WERI-Rb-1 (cell line): ENCODE measurements at regions not wholly inside any gene's neighbourhood (a gene's known extent, or its start where the extent isn't known, plus 50 kb on each side); places are given as distances from the start of the nearest gene placed in this dataset.

Source experiments
- DNase-seq: peaks from one replicate; pipeline ENCODE4 v3.0.0-alpha.2; 2020
- H3K27ac ChIP-seq: fragments of 250-450 bp; sonication (Bioruptor Pico); 2 replicates; pipeline ENCODE4 v1.5.1; 2020; ENCODE audit warnings: mild to moderate bottlenecking, moderate library complexity
- H3K27me3 ChIP-seq: fragments of 250-450 bp; sonication (Bioruptor Pico); 2 replicates; pipeline ENCODE4 v1.5.1; 2021; ENCODE audit warnings: mild to moderate bottlenecking, low read depth, moderate library complexity; ENCODE audit not compliant: insufficient read depth, severe bottlenecking
- H3K36me3 ChIP-seq: fragments of 250-450 bp; sonication (Bioruptor Pico); 2 replicates; pipeline ENCODE4 v1.5.1; 2020; ENCODE audit warnings: mild to moderate bottlenecking, moderate library complexity
- H3K4me3 ChIP-seq: 2 replicates; pipeline ENCODE4 v1.5.1; 2011; ENCODE audit warnings: low read depth, mild to moderate bottlenecking, control low read depth, low read length
- H3K9me3 ChIP-seq: fragments of 250-450 bp; sonication (Bioruptor Pico); 2 replicates; pipeline ENCODE4 v1.5.1; 2021; ENCODE audit warnings: mild to moderate bottlenecking, moderate library complexity; ENCODE audit not compliant: severe bottlenecking
- CTCF ChIP-seq: IDR thresholded peaks from 2 replicates; pipeline ENCODE4 v1.5.1; 2011; ENCODE audit warnings: low read depth, mild to moderate bottlenecking, control low read depth, inconsistent platforms, low read length

DNA sequence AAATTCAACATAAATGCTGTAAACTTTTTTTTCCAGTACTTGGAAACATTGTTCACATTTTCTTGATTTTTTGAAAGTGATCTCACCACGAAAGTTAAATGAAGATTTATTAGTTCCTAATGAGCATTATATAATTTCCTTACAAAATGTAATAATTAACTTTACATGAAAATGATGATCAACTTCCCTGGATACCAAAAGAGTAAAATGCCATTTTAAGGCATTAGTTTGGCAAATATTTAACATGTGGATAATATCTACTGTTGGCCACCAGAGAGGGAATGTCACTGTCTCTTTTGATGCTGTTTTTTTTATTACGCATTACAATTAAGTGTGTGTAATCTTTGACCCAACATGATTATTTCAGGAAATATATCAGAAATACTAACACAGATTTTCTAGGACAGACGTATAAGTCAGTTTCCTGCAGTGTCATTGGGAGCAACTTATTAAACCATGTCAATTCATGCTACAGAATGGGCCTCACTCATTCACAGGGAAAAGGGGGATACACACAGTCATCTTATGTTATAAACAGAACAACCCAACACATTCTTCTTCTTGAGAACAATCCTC, 903.9 kb upstream of the ADGRL2 start:
- no peak for TF ChIP-seq CTCF
- no peak for DNase-seq
- Histone ChIP-seq H3K9me3 (no peaks in the 10 kb centered on the region), H3K36me3 (no peaks in the 10 kb centered on the region), H3K27me3 (no peaks in the 10 kb centered on the region), H3K4me3 (no peak overlapping the region), H3K27ac (no peak overlapping the region)

- H3K36me3 ChIP-seq: no peaks in the 10 kb centered on the region
- H3K27me3 ChIP-seq: no peaks in the 10 kb centered on the region
- DNase-seq: no peak
- H3K27ac ChIP-seq: no peak overlapping the region
- H3K4me3 ChIP-seq: no peak overlapping the region
- TF ChIP-seq CTCF: no peak
- H3K9me3 ChIP-seq: no peaks in the 10 kb centered on the region
Measured at GRCh38 chr1:80894921-80895320, 905.8 kb upstream of the ADGRL2 start.

- DNase-seq: no peak
- Histone ChIP-seq H3K9me3 (no peaks in the 10 kb centered on the region), H3K27ac (no peak overlapping the region), H3K36me3 (no peaks in the 10 kb centered on the region), H3K27me3 (no peaks in the 10 kb centered on the region), H3K4me3 (no peak overlapping the region)
- TF ChIP-seq CTCF: no peak
Measured at GRCh38 chr1:80893115-80893514, 907.6 kb upstream of the ADGRL2 start.

DNA sequence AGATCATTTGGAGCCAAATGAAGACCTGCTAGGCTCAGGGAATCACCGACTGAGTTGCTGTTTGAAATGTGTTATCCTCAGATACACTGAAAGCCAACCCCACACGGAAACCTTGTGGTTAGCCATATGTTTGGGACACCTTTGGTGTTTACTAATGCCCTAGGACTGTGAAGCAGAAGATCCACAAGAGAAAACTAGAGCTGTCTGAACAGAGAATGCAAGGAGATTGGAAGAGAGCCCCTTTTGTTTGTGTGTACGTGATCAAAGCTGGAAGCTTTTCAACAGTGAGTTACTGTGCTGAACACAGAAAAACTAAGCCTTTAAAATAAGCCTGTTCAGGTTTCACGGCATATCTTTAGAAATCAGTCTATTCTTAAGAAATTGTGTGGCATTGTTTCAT, 908.2 kb upstream of the ADGRL2 start:
- H3K36me3 ChIP-seq: no peaks in the 10 kb centered on the region
- no peak overlapping the region for H3K27ac ChIP-seq

DNA sequence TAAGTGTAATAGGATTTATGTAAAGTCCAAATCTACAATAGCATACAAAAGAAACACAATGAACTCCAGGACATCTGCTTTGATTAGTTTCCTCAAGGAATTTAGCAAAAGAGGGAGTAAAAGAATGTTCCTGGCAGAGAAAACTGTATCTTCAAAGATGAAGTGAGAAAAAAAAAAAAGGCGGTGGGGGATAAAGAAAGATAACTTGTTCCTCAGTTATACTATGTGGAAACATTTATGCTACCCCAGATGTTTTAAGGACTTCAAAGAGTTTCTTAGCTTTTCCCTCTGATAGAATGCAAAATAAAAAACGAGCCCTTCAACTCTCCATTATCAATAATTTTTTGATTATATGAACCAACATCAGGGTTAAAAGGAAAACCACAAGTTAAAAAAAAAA, 908.9 kb upstream of the ADGRL2 start:
- H3K4me3 ChIP-seq: no peak overlapping the region
- H3K27ac ChIP-seq: no peak overlapping the region
- DNase-seq: no peak
- H3K27me3 ChIP-seq: no peaks in the 10 kb centered on the region
- H3K9me3 ChIP-seq: no peaks in the 10 kb centered on the region
- no peak for TF ChIP-seq CTCF
- no peaks in the 10 kb centered on the region for H3K36me3 ChIP-seq

More for the DNA sequence above, 908.2 kb upstream of the ADGRL2 start:
- DNase-seq: no peak
- Histone ChIP-seq H3K27me3 (no peaks in the 10 kb centered on the region), H3K9me3 (no peaks in the 10 kb centered on the region), H3K4me3 (no peak overlapping the region)
- no peak for TF ChIP-seq CTCF

GRCh38 chr1:80882553-80882952, 918.2 kb upstream of the ADGRL2 start:
- DNase-seq: no peak
- no peaks in the 10 kb centered on the region for H3K9me3 ChIP-seq
- no peak for TF ChIP-seq CTCF

More at GRCh38 chr1:80882553-80882952, 918.2 kb upstream of the ADGRL2 start:
- Histone ChIP-seq H3K27ac (no peak overlapping the region), H3K4me3 (no peak overlapping the region), H3K36me3 (no peaks in the 10 kb centered on the region), H3K27me3 (no peaks in the 10 kb centered on the region)
